Transverse colon (tissue), 4 donors: ENCODE measurements at regions not wholly inside any gene's neighbourhood (a gene's known extent, or its start where the extent isn't known, plus 50 kb on each side); places are given as distances from the start of the nearest gene placed in this dataset.

Experiments
- DNase-seq: peaks from one replicate; pipeline ENCODE4 v3.0.0-alpha.2; 2019
- H3K27ac ChIP-seq, 4 donors: fragments of 200-600 bp; sonication (generic); 2 replicates each; pipeline ENCODE4 v1.5.1; 2016 to 2018; ENCODE audit warnings: inconsistent platforms in 4 of 4
- H3K27me3 ChIP-seq: fragments of 200-600 bp; sonication (generic); 2 replicates; pipeline ENCODE4 v1.5.1; 2017; ENCODE audit warnings: inconsistent platforms
- H3K36me3 ChIP-seq, 4 donors: fragments of 200-600 bp; sonication (generic); 2 replicates each; pipeline ENCODE4 v1.5.1; 2017 to 2019; ENCODE audit warnings: inconsistent platforms in 4 of 4
- H3K4me1 ChIP-seq, 4 donors: fragments of 200-600 bp; sonication (generic); 2 replicates each; pipeline ENCODE4 v1.5.1; 2017 to 2020; ENCODE audit warnings: inconsistent platforms in 4 of 4
- H3K4me3 ChIP-seq, 4 donors: fragments of 200-600 bp; sonication (generic); 1 replicate in 1 of 4; 2 replicates in 3 of 4; pipeline versions ENCODE4 v1.5.1 to v1.6.1; 2017 to 2019; ENCODE audit warnings: inconsistent platforms in 4 of 4
- H3K9me3 ChIP-seq, 2 donors: fragments of 200-600 bp; sonication (generic); 2 replicates each; pipeline ENCODE4 v1.5.1; 2017 to 2019; ENCODE audit warnings: inconsistent platforms in 2 of 2
- EP300 ChIP-seq: sonication (generic); formaldehyde crosslinking; IDR thresholded peaks from one replicate; pipeline ENCODE4 v1.6.1; 2017; ENCODE audit warnings: antibody characterized with exemption, low read depth
- POLR2A ChIP-seq: fragments of 450-650 bp; IDR thresholded peaks from one replicate; pipeline ENCODE4 v1.6.1; 2016; ENCODE audit warnings: antibody characterized with exemption, mild to moderate bottlenecking, moderate library complexity
- POLR2AphosphoS5 ChIP-seq, 3 donors: sonication (generic); formaldehyde crosslinking; IDR thresholded peaks; one replicate each; pipeline ENCODE4 v1.6.1; 2016; ENCODE audit warnings: antibody characterized with exemption in 3 of 3
- WGBS, 2 donors: methylation state at CpG; one replicate each; pipeline ENCODE4 v1.1.5; 2018; ENCODE audit warnings: low coverage in 1 of 2; 5-methylcytosine and 5-hydroxymethylcytosine counted together
- in situ Hi-C, 4 donors: fragments of 200-750 bp; cut with MboI; loops; one replicate each; pipeline versions ENCODE4 v1.15.0 to v1.15.1; 2017; ENCODE audit warnings: low sequenced_read_pairs in 3 of 4, low pct_ligation_motif_present in 1 of 4, low pct_unique_long_range_greater_than_20kb in 1 of 4
- intact Hi-C: fragments of 100-400 bp; cut with DNase I; formaldehyde crosslinking; loops from one replicate; pipeline ENCODE4 v1.15.1; 2023; ENCODE audit warnings: low total_unique reads
- TF ChIP-seq, protein P1 (sequence below), 5 experiments: fragments of 200-600 bp in 3 of 5; fragments of 450-650 bp in 2 of 5; sonication (generic) in 3 of 5; IDR thresholded peaks; 1 replicate in 2 of 5; 2 replicates in 3 of 5; pipeline ENCODE4 v1.5.1; 2016 to 2017; ENCODE audit warnings: antibody characterized with exemption in 5 of 5, inconsistent platforms in 3 of 5, mild to moderate bottlenecking in 2 of 5, moderate library complexity in 1 of 5

DNA sequence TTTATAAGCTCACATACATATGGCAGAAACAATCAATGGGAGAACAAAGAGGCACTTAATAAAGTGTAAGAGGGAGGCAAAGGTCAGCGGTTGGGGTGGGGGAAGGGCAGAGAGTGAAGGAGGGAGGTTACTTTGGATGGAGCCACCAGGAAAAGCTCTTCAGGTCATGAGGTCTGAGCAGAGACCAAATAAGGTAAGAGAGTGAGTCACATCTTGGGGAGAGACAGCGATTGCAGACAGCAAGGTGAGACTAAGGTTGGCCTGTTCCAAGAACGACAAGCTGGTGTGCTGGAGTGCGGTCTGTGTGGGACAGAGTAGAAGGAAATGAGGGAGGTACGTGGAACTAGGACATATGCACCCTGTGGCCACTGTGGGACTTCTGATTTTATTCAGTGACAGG is 74.3 kb upstream of the TOMM7 start:
- WGBS, 2 donors, result 64 to 84% methylated on average over 5 of the region's 5 CpGs
- Histone ChIP-seq H3K27me3 (no peaks in the 10 kb centered on the region), H3K27ac (no peak overlapping the region), H3K9me3 (no peaks in the 10 kb centered on the region), H3K4me1 (no peaks in the 10 kb centered on the region), H3K36me3 (no peaks in the 10 kb centered on the region), H3K4me3 (no peak overlapping the region)
- TF ChIP-seq EP300, result no peak
- TF ChIP-seq POLR2AphosphoS5 (IDR thresholded peaks at IDR 0.05), result no peak
- TF ChIP-seq POLR2A, result no peak
- TF ChIP-seq, protein P1, sequence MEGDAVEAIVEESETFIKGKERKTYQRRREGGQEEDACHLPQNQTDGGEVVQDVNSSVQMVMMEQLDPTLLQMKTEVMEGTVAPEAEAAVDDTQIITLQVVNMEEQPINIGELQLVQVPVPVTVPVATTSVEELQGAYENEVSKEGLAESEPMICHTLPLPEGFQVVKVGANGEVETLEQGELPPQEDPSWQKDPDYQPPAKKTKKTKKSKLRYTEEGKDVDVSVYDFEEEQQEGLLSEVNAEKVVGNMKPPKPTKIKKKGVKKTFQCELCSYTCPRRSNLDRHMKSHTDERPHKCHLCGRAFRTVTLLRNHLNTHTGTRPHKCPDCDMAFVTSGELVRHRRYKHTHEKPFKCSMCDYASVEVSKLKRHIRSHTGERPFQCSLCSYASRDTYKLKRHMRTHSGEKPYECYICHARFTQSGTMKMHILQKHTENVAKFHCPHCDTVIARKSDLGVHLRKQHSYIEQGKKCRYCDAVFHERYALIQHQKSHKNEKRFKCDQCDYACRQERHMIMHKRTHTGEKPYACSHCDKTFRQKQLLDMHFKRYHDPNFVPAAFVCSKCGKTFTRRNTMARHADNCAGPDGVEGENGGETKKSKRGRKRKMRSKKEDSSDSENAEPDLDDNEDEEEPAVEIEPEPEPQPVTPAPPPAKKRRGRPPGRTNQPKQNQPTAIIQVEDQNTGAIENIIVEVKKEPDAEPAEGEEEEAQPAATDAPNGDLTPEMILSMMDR (IDR thresholded peaks at IDR 0.05), result no peak
- intact Hi-C loops, result no loop called here
- no peak for DNase-seq
- in situ Hi-C loops, result no loop called here

DNA sequence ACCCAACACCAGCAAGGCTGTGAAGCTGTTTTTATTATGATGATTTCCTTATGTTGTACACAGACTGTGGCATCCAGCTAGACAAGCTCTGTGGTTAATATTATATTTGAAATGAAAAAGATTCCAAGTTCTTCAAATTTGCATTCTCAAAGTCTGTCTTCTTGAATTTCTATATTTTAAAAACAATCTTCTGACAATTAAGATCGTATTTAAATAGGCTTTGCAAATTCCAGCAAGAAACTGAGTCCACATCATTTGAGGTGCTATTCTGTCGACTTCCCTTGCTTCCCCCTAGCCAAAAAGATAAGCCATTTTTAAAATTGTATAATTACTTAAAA is 73.1 kb upstream of the TOMM7 start:
- Histone ChIP-seq H3K36me3 (no peaks in the 10 kb centered on the region), H3K9me3 (no peaks in the 10 kb centered on the region), H3K27ac (no peak overlapping the region), H3K4me3 (no peak overlapping the region), H3K27me3 (no peaks in the 10 kb centered on the region), H3K4me1 (no peaks in the 10 kb centered on the region)
- in situ Hi-C loops (no loop called here), intact Hi-C loops (no loop called here)
- no peak for TF ChIP-seq POLR2A
- TF ChIP-seq, protein P1 (IDR thresholded peaks at IDR 0.05), result no peak
- no peak for TF ChIP-seq EP300
- no peak for TF ChIP-seq POLR2AphosphoS5 (IDR thresholded peaks at IDR 0.05)
- WGBS, 2 donors, result 67 to 68% methylated on average over 2 of the region's 2 CpGs
- no peak for DNase-seq

DNA sequence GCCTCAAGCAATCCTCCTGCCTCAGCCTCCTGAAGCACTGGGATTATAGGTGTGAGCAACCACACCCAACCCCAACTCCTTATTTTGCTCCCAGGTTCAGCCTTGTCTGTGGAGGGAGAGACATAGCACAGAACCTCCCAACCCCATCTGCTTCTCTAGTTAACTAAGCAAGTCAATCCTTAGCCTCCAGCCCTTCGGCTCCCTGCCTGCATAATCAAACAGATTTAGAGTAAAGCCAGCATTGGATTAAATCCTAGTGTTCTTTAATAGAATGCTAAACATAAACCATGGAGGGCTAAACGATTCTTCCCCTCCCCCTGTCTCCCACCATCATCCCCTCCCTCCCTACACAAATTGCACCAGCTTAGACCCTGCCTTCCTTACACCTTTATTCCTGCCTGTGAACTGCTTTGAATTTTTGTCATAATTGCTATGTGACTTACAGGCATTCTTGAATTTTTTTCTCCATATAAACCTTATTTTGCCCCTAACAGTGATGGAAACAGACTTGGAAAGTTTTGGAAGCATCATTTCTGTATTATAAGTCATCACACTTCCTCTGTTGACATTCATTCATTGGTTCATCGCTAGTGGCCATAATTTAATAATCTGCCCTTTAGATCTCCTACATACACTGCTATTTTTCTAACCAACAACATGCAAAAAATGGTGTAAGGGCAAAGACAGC is 72.6 kb upstream of the TOMM7 start:
- Histone ChIP-seq H3K27ac (no peak overlapping the region), H3K4me1 (no peaks in the 10 kb centered on the region), H3K27me3 (no peaks in the 10 kb centered on the region), H3K9me3 (no peaks in the 10 kb centered on the region), H3K4me3 (no peak overlapping the region), H3K36me3 (no peaks in the 10 kb centered on the region)
- intact Hi-C loops, result no loop called here
- 36 to 58% methylated on average over 2 to 3 of the region's 3 CpGs for WGBS, 2 donors
- in situ Hi-C loops, result no loop called here
- TF ChIP-seq POLR2A (no peak), EP300 (no peak), POLR2AphosphoS5 (IDR thresholded peaks at IDR 0.05) (no peak)
- TF ChIP-seq, protein P1 (IDR thresholded peaks at IDR 0.05), result no peak
- DNase-seq, result no peak

DNA sequence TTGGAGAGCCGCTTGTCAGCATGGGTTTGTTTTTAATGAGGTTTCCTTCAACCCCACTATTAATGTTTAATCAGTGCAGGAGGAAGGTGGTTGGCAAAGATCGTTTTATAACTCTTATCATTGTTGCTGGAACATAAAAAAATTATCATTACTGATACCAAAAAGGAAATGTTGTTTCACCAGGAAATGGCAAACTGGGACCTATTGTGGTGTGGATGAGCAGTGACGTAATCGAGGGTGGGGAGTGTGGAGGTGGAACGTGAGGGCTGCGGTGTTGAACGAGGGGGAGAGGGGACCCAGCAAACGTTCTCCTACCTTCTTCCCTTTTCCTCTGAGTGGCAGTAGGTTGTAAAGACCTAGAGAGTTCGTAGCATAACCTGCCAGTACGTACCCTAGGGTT is 71.9 kb upstream of the TOMM7 start:
- intact Hi-C loops, result no loop called here
- Histone ChIP-seq H3K27ac (no peak overlapping the region), H3K4me3 (no peak overlapping the region), H3K27me3 (no peaks in the 10 kb centered on the region), H3K36me3 (no peaks in the 10 kb centered on the region), H3K9me3 (no peaks in the 10 kb centered on the region), H3K4me1 (no peaks in the 10 kb centered on the region)
- DNase-seq, result no peak
- 55 to 64% methylated on average over 8 to 10 of the region's 10 CpGs for WGBS, 2 donors
- TF ChIP-seq, protein P1 (IDR thresholded peaks at IDR 0.05), result no peak
- no peak for TF ChIP-seq EP300
- no peak for TF ChIP-seq POLR2A
- TF ChIP-seq POLR2AphosphoS5 (IDR thresholded peaks at IDR 0.05), result no peak
- in situ Hi-C loops, result no loop called here
